OCI-LY7 (cell line): ENCODE measurements at regions not wholly inside any gene's neighbourhood (a gene's known extent, or its start where the extent isn't known, plus 50 kb on each side); places are given as distances from the start of the nearest gene placed in this dataset.
"Not testable (repeated sequence)": the region's sequence is repeated elsewhere in the genome, so short reads cannot be mapped to it uniquely, and the experiment has no call there.

Experiments used
- BruUV-seq: library from RNA; stranded (reverse); fragments of 400-500 nt; replicated peaks from 2 replicates; lab custom pipeline; 2021; lab: Mats Ljungman, UMichigan
- CTCF ChIA-PET: fragments of 300-600 bp; sonication (Branson Sonifier 250); formaldehyde crosslinking; loops from one replicate; lab custom pipeline; 2022; ENCODE audit warnings: antibody characterized with exemption; ENCODE audit not compliant: unreplicated experiment; lab: Charles Lee
- POLR2A ChIA-PET: fragments of 300-600 bp; sonication (Branson Sonifier 250); formaldehyde crosslinking; loops from one replicate; lab custom pipeline; 2022; ENCODE audit warnings: antibody characterized with exemption; lab: Charles Lee
- DNase-seq: peaks from one replicate; pipeline ENCODE4 v3.0.0-alpha.2; 2015; ENCODE audit warnings: low spot score
- H2AFZ ChIP-seq: fragments of 200-600 bp; sonication (generic), shearing (Covaris generic); 2 replicates; pipeline ENCODE4 v1.6.1; 2014; ENCODE audit warnings: mild to moderate bottlenecking, antibody characterized with exemption, low read length, moderate library complexity
- H3K27ac ChIP-seq: fragments of 200-600 bp; sonication (generic); 2 replicates; pipeline ENCODE4 v1.5.1; 2014; ENCODE audit warnings: mixed run types, low read depth, mild to moderate bottlenecking, moderate library complexity, low read length, inconsistent platforms; ENCODE audit not compliant: poor library complexity, severe bottlenecking
- H3K36me3 ChIP-seq: fragments of 200-600 bp; sonication (generic); 2 replicates; pipeline ENCODE4 v1.6.1; 2014; ENCODE audit warnings: mild to moderate bottlenecking, antibody characterized with exemption, low read length, moderate library complexity, mixed read lengths; ENCODE audit not compliant: insufficient read depth
- H3K4me1 ChIP-seq: fragments of 200-600 bp; sonication (generic); 2 replicates; pipeline ENCODE4 v1.5.1; 2014; ENCODE audit warnings: mild to moderate bottlenecking, low read length; ENCODE audit not compliant: insufficient read depth, poor library complexity, severe bottlenecking
- H3K4me2 ChIP-seq: fragments of 200-600 bp; sonication (generic); 2 replicates; pipeline ENCODE4 v1.6.1; 2014; ENCODE audit warnings: mild to moderate bottlenecking, low read length
- H3K4me3 ChIP-seq: fragments of 200-600 bp; sonication (generic); 2 replicates; pipeline ENCODE4 v1.5.1; 2014; ENCODE audit warnings: mild to moderate bottlenecking, low read depth, low read length; ENCODE audit not compliant: poor library complexity, severe bottlenecking
- H3K79me2 ChIP-seq: fragments of 200-600 bp; sonication (generic); 2 replicates; pipeline ENCODE4 v1.6.1; 2016; ENCODE audit warnings: low read depth, mild to moderate bottlenecking, low read length, moderate library complexity, mixed read lengths; ENCODE audit not compliant: insufficient read depth
- H3K9me2 ChIP-seq: fragments of 200-600 bp; sonication (generic); 2 replicates; pipeline ENCODE4 v1.6.1; 2016; ENCODE audit warnings: mild to moderate bottlenecking, low read length, mixed read lengths; ENCODE audit not compliant: insufficient read depth
- H3K9me3 ChIP-seq: fragments of 200-600 bp; sonication (generic); 2 replicates; pipeline ENCODE4 v1.6.1; 2014; ENCODE audit warnings: mild to moderate bottlenecking, mixed run types, low read length, mixed read lengths
- H4K20me1 ChIP-seq: fragments of 200-600 bp; sonication (generic); 2 replicates; pipeline ENCODE4 v1.6.1; 2014; ENCODE audit warnings: mild to moderate bottlenecking, antibody characterized with exemption, low read length, moderate library complexity, mixed read lengths; ENCODE audit not compliant: insufficient read depth
- CTCF ChIP-seq: fragments of 200-600 bp; sonication (generic); conservative IDR thresholded peaks from 2 replicates; pipeline ENCODE4 v1.5.1; 2014; ENCODE audit warnings: mild to moderate bottlenecking, antibody characterized with exemption, low read length, moderate library complexity, mixed read lengths
- EZH2phosphoT487 ChIP-seq: fragments of 200-600 bp; sonication (generic); IDR thresholded peaks from 2 replicates; pipeline ENCODE4 v1.6.1; 2018; ENCODE audit warnings: low read depth, borderline replicate concordance, mild to moderate bottlenecking, mixed run types, antibody characterized with exemption, low read length, moderate library complexity, mixed read lengths
- intact Hi-C: fragments of 100-400 bp; cut with micrococcal nuclease; formaldehyde crosslinking; loops from one replicate; pipeline ENCODE4 v1.10.0; 2022; ENCODE audit not compliant: unreplicated experiment

- ChIA-PET POLR2A (no interaction called here), CTCF (no interaction called here)
- Histone ChIP-seq H3K4me3 (no peak overlapping the region), H3K4me2 (no peak overlapping the region), H3K4me1 (no peaks in the 10 kb centered on the region), H3K9me2 (no peaks in the 10 kb centered on the region), H3K9me3 (no peaks in the 10 kb centered on the region), H3K36me3 (no peaks in the 10 kb centered on the region), H4K20me1 (no peaks in the 10 kb centered on the region), H2AFZ (no peak overlapping the region), H3K27ac (no peak overlapping the region), H3K79me2 (no peaks in the 10 kb centered on the region)
- DNase-seq, result peak; percentile 66
- no TSS peak for BruUV-seq
- intact Hi-C loops, result loop anchor here (2.0 to 10.0 kb wide), 3 partner anchors 113 to 483 kb away; no protein-coding TSS in a partner anchor
- TF ChIP-seq EZH2phosphoT487, result no peak
- peak; percentile 75 for TF ChIP-seq CTCF
These were observed 69.9 kb upstream of the RTL6 start for GRCh38 chr22:44567846-44568493.

GRCh38 chr22:44567378-44567841, 69.4 kb upstream of the RTL6 start:
- CTCF ChIA-PET, H3K9me2 ChIP-seq, H4K20me1 ChIP-seq, H3K4me1 ChIP-seq, POLR2A ChIA-PET, H3K27ac ChIP-seq, H3K79me2 ChIP-seq, H2AFZ ChIP-seq, DNase-seq, BruUV-seq, H3K36me3 ChIP-seq, H3K9me3 ChIP-seq, H3K4me2 ChIP-seq, H3K4me3 ChIP-seq: not testable (repeated sequence)
- intact Hi-C loops, result loop anchor here (10.0 kb wide), 2 partner anchors 113 to 483 kb away; no protein-coding TSS in a partner anchor

- Histone ChIP-seq H3K4me1 (no peaks in the 10 kb centered on the region), H3K36me3 (no peaks in the 10 kb centered on the region), H3K4me3 (no peak overlapping the region), H3K4me2 (no peak overlapping the region), H2AFZ (no peak overlapping the region), H3K9me3 (no peaks in the 10 kb centered on the region), H3K9me2 (no peaks in the 10 kb centered on the region), H4K20me1 (no peaks in the 10 kb centered on the region), H3K27ac (no peak overlapping the region), H3K79me2 (no peaks in the 10 kb centered on the region)
- ChIA-PET CTCF (no interaction called here), POLR2A (no interaction called here)
- no TSS peak for BruUV-seq
- no peak for DNase-seq
- TF ChIP-seq CTCF, result no peak
- TF ChIP-seq EZH2phosphoT487, result no peak
- intact Hi-C loops, result loop anchor here (10.0 kb wide), 2 partner anchors 112 to 482 kb away; no protein-coding TSS in a partner anchor
These were observed 68.9 kb upstream of the RTL6 start for GRCh38 chr22:44566911-44567310.

DNA sequence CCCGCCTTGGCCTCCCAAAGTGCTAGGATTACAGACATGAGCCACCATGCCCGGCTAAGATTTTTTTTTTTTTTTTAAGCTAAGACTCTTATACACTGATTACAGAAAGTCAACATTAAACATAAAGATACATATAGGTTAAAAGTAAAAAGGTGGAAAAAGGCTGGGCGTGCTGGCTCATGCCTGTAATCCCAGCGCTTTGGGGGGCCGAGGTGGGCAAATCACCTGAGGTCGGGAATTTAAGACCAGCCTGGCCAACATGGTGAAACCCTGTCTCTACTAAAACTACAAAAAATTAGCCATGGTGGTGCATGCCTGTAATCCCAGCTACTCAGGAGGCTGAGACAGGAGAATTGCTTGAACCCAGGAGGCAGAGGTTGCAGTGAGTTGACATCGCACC, 64.6 kb upstream of the RTL6 start:
- H3K4me3 ChIP-seq, CTCF ChIA-PET, H3K9me2 ChIP-seq, H3K36me3 ChIP-seq, H3K9me3 ChIP-seq, H4K20me1 ChIP-seq, H2AFZ ChIP-seq, DNase-seq, H3K4me1 ChIP-seq, BruUV-seq, H3K27ac ChIP-seq, H3K4me2 ChIP-seq, H3K79me2 ChIP-seq, POLR2A ChIA-PET: not testable (repeated sequence)
- intact Hi-C loops, result loop anchor here (10.0 kb wide), 2 partner anchors 108 to 478 kb away; no protein-coding TSS in a partner anchor
